Right lobe of liver (tissue), 6 donors: ENCODE measurements at regions not wholly inside any gene's neighbourhood (a gene's known extent, or its start where the extent isn't known, plus 50 kb on each side); places are given as distances from the start of the nearest gene placed in this dataset.

Experiments
- ATAC-seq, 4 donors: fragments of 200-7000 bp; cut with Tn5 transposase; one replicate each; pipeline ENCODE4 v1.9.1; 2020; ENCODE audit warnings: mild to moderate bottlenecking in 4 of 4, moderate library complexity in 4 of 4
- DNase-seq, 3 donors: peaks; one replicate each; pipeline ENCODE4 v3.0.0-alpha.2; 2020
- H3K27ac ChIP-seq, 3 donors: fragments of 200-600 bp; one replicate each; pipeline ENCODE4 v1.8.0; 2022
- H3K27me3 ChIP-seq, 2 donors: fragments of 200-600 bp; one replicate each; pipeline ENCODE4 v1.8.0; 2022
- H3K36me3 ChIP-seq, 4 donors: fragments of 200-600 bp; sonication (generic) in 1 of 4; one replicate each; pipeline versions ENCODE4 v1.5.1 to v1.8.0; 2017 to 2022; ENCODE audit warnings: control low read depth in 1 of 4
- H3K4me1 ChIP-seq, 4 donors: fragments of 200-600 bp; sonication (generic) in 1 of 4; one replicate each; pipeline versions ENCODE4 v1.5.1 to v1.8.0; 2017 to 2022; ENCODE audit warnings: control low read depth in 1 of 4
- H3K4me3 ChIP-seq, 3 donors: fragments of 200-600 bp; one replicate each; pipeline ENCODE4 v1.8.0; 2022
- H3K9me3 ChIP-seq, 4 donors: fragments of 200-600 bp; sonication (generic) in 1 of 4; one replicate each; pipeline versions ENCODE4 v1.5.1 to v1.8.0; 2017 to 2022; ENCODE audit warnings: control low read depth in 1 of 4
- POLR2A ChIP-seq: fragments of 450-650 bp; IDR thresholded peaks from one replicate; pipeline ENCODE4 v1.6.1; 2017; ENCODE audit warnings: antibody characterized with exemption, mild to moderate bottlenecking
- WGBS: methylation state at CpG from one replicate; pipeline ENCODE4 v1.1.6; 2018; ENCODE audit warnings: low coverage, low lambda C conversion rate; ENCODE audit not compliant: insufficient coverage; ENCODE audit errors: missing lambda C conversion rate; 5-methylcytosine and 5-hydroxymethylcytosine counted together
- intact Hi-C, 2 donors: fragments of 100-400 bp; cut with DNase I; formaldehyde crosslinking; loops; one replicate each; pipeline versions ENCODE4 v1.11.2 to v1.14.1; 2022
- TF ChIP-seq, protein P1 (sequence below), 4 donors: fragments of 200-600 bp in 3 of 4; fragments of 450-650 bp in 1 of 4; IDR thresholded peaks; one replicate each; pipeline versions ENCODE4 v1.5.1 to v1.8.0; 2016 to 2022; ENCODE audit warnings: antibody characterized with exemption in 4 of 4, mild to moderate bottlenecking in 2 of 4
- donor health status: DM: no; HTN: yes; CAD: no.
- donor health status: DM: no; HTN: no; CAD: no.
- donor health status: DM: no; HTN: no; CAD: no.
- donor health status: DM: no; HTN: yes; CAD: no.
- donor health status: DM: no; HTN: yes; CAD: no.

DNA sequence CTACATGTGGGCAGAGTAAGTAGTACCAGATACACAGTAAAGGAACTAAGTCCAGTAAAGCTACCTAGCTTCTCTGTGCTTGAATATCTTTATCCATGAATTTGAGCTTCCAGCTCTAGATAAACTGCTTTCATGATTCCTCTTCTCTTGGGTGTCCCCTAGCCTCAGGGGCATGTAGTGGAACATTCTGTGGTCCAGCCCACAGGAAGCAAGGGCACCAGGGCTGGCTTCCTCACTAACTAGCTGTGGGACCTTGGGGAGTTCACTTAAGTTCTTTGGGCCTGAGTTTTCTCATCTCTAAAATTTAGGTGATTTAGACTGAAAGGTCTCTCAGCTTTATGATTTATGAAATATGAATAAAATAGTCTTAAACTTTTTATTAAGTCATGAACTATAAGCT, 185.7 kb downstream of the KATNAL1 start:
- no peak overlapping the region for H3K4me3 ChIP-seq
- H3K27ac ChIP-seq = no peak overlapping the region
- intact Hi-C loops = no loop called here
- DNase-seq = no peak
- TF ChIP-seq, protein P1, sequence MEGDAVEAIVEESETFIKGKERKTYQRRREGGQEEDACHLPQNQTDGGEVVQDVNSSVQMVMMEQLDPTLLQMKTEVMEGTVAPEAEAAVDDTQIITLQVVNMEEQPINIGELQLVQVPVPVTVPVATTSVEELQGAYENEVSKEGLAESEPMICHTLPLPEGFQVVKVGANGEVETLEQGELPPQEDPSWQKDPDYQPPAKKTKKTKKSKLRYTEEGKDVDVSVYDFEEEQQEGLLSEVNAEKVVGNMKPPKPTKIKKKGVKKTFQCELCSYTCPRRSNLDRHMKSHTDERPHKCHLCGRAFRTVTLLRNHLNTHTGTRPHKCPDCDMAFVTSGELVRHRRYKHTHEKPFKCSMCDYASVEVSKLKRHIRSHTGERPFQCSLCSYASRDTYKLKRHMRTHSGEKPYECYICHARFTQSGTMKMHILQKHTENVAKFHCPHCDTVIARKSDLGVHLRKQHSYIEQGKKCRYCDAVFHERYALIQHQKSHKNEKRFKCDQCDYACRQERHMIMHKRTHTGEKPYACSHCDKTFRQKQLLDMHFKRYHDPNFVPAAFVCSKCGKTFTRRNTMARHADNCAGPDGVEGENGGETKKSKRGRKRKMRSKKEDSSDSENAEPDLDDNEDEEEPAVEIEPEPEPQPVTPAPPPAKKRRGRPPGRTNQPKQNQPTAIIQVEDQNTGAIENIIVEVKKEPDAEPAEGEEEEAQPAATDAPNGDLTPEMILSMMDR (IDR thresholded peaks at IDR 0.05) = peak in 1 of 4 donors; percentile 18
- no peak for TF ChIP-seq POLR2A
- no peaks in the 10 kb centered on the region for H3K36me3 ChIP-seq
- peak in 1 of 4 donors; percentile 32 for ATAC-seq
- H3K4me1 ChIP-seq = no peaks in the 10 kb centered on the region
- H3K9me3 ChIP-seq = no peaks in the 10 kb centered on the region
- no peaks in the 10 kb centered on the region for H3K27me3 ChIP-seq

DNA sequence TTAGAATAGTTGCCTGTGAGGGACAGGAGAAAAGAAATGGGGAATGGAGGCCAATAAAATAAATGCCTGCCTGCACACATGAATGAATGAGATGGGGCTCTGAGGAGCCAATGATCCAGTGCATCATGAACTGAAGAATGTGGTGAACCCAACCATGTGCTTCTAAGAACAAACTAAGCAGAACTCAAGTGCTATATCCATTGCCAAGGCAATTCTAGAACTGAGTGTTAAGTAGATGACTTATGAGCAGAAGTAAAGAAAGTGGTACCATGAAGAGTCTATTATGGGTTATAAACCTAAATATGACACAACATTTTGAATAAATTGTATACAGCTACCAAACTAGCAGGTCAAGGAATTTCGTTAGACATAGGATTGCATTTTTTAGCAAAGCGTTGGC, 186.1 kb downstream of the KATNAL1 start:
- ATAC-seq (no peak), DNase-seq (no peak)
- no peaks in the 10 kb centered on the region for H3K4me1 ChIP-seq
- no peaks in the 10 kb centered on the region for H3K27me3 ChIP-seq
- 83% methylated on average over 1 of the region's 2 CpGs for WGBS
- H3K4me3 ChIP-seq = no peak overlapping the region
- no peaks in the 10 kb centered on the region for H3K36me3 ChIP-seq
- TF ChIP-seq, protein P1 (IDR thresholded peaks at IDR 0.05) = no peak
- no peak for TF ChIP-seq POLR2A
- no peak overlapping the region for H3K27ac ChIP-seq
- H3K9me3 ChIP-seq = no peaks in the 10 kb centered on the region
- intact Hi-C loops = no loop called here

DNA sequence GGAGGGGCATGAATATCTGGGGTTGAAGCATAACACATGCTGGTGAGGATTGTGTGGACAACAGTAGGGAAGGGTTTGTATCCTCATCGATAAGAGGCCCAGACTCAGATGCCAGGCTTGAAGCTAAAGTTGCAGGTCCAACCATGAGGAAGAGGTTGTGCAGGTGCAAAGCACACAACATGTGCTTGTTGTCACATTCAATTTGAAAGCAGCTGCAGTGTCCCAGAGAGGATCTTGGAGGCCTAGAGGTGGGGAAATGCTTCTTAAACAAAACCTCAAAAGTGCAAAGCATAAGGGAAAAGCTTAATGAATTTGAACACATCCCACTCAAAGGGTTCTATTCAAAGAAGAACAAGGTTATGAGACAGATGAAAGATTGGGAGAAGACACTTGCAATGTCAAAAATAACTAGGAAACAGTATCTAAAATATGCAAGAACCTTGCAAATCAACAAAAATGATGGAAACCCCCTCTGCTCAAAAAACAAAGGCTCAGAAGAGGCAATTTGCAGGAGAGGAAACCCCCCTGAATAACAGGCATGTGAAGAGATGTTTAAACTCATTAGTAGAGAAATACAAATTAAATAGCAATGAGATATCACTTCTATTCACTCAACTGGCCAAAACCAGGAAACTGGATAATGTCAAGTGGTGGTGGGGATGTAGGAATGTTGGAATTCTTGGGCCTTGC, 187.1 kb downstream of the KATNAL1 start:
- no peak for ATAC-seq
- TF ChIP-seq, protein P1 (IDR thresholded peaks at IDR 0.05) = no peak
- TF ChIP-seq POLR2A = no peak
- intact Hi-C loops = no loop called here

DNA sequence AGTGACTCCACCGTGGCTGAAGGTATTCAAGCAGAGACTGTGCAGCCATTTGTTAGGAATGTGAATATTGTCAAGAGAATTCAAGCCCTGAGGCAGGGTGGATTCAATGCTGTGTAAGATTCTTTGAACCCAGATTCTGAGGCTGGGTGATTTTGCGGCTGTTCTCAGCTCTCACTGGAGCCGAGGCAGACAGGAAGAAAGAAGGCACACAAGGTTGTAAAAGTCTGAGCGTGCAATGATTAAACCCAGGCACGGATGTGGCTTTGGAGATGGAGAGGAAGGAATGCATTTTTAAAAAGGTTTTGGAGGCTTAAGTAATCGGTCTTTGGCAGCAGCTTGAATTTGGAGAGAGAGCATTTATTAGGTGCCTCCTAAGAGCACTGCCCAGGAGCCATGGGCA, 187.9 kb downstream of the KATNAL1 start:
- no peak for TF ChIP-seq POLR2A
- TF ChIP-seq, protein P1 (IDR thresholded peaks at IDR 0.05) = no peak
- DNase-seq = no peak
- no peaks in the 10 kb centered on the region for H3K27me3 ChIP-seq
- no peak overlapping the region for H3K4me3 ChIP-seq
- intact Hi-C loops = loop anchor here (5.0 to 10.0 kb wide), 5 partner anchors 275 to 615 kb away; no protein-coding TSS in a partner anchor
- no peak for ATAC-seq
- H3K27ac ChIP-seq = no peak overlapping the region
- peaks cover 0 to 5% (median 0%) of the 10 kb centered on the region in 4 donors for H3K4me1 ChIP-seq
- no peaks in the 10 kb centered on the region for H3K9me3 ChIP-seq
- 38% methylated on average over 6 of the region's 6 CpGs for WGBS
- H3K36me3 ChIP-seq = no peaks in the 10 kb centered on the region

More for the DNA sequence above, 187.1 kb downstream of the KATNAL1 start:
- Histone ChIP-seq H3K4me1 (peaks cover 0 to 3% (median 0%) of the 10 kb centered on the region in 4 donors), H3K4me3 (no peak overlapping the region), H3K36me3 (no peaks in the 10 kb centered on the region), H3K27me3 (no peaks in the 10 kb centered on the region), H3K9me3 (no peaks in the 10 kb centered on the region), H3K27ac (no peak overlapping the region)
- DNase-seq = no peak
- 100% methylated on average over 1 of the region's 1 CpG for WGBS
